ENCODE measurements at regions not wholly inside any gene's neighbourhood (a gene's known extent, or its start where the extent isn't known, plus 50 kb on each side); places are given as distances from the start of the nearest gene placed in this dataset.
"Not testable (repeated sequence)": the region's sequence is repeated elsewhere in the genome, so short reads cannot be mapped to it uniquely, and the experiment has no call there.

DNA sequence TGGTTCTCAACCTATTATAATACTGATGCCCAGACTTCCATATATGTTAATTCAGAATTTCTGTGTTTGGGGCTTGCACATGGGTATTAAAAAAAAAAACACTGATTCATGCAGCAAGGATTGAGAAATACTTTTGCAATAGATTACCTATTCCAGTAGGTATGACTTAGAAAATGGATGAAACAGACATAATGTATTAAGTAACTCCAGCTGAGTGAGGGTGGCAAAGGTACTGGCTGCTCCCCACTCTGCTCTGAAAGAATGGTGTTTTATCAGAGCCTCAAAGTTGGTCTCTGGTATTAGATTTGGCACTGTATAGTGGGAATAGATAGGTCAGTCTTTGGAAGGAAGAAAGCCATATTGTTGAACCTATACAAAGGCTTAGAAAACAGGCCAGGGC, 234.3 kb upstream of the FOLH1 start:
- TF ChIP-seq ZNF274 (IDR thresholded peaks at IDR 0.05; ENCODE audit: low read depth, low read length) (no peak), YY1 (IDR thresholded peaks at IDR 0.05; ENCODE audit: insufficient read depth, insufficient read length) (no peak), SUZ12 (IDR thresholded peaks at IDR 0.05; ENCODE audit: extremely low read depth, insufficient read depth, insufficient read length) (no peak)
- DNase-seq (ENCODE audit: low read depth, low spot score) = no peak
- Histone ChIP-seq H3K4me3 (ENCODE audit: insufficient read length, low read depth) (no peak overlapping the region), H3K9ac (ENCODE audit: insufficient read length, low read depth) (no peak overlapping the region), H3K36me3 (ENCODE audit: insufficient read depth, insufficient read length, low read length) (no peaks in the 10 kb centered on the region), H3K4me1 (ENCODE audit: insufficient read depth, insufficient read length) (no peaks in the 10 kb centered on the region), H3K9me3 (ENCODE audit: insufficient read depth, low read length) (no peaks in the 10 kb centered on the region), H3K27me3 (ENCODE audit: insufficient read depth, insufficient read length) (no peaks in the 10 kb centered on the region)

GRCh38 chr11:49439901-49440300, 231.5 kb upstream of the FOLH1 start:
- not testable (repeated sequence) for H3K27me3 ChIP-seq (ENCODE audit: insufficient read depth, insufficient read length); H3K4me1 ChIP-seq (ENCODE audit: insufficient read depth, insufficient read length); H3K4me3 ChIP-seq (ENCODE audit: insufficient read length, low read depth); H3K36me3 ChIP-seq (ENCODE audit: insufficient read depth, insufficient read length, low read length); DNase-seq (ENCODE audit: low read depth, low spot score); H3K9ac ChIP-seq (ENCODE audit: insufficient read length, low read depth); H3K9me3 ChIP-seq (ENCODE audit: insufficient read depth, low read length)

DNA sequence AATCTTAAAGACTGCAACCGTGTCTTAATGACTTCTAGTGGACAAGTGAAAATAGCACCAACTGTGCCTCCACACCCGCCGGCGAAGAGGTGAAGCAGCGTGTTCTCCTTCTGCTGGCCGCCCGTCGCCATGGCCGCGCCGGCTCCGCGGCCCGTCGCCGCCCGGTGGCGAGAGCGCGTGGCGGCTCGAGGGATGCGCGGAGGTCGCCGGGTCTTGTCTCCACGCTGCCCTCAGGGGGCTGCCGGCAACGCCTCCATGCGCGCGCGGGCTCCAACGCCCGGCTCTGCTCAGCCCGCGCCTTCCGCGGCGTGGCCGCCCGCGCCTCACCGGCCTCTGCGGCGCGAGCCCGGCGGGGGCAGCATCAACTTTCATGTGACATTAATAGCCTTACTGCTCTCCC, 225.9 kb upstream of the FOLH1 start:
- H3K9ac ChIP-seq (ENCODE audit: insufficient read length, low read depth); H3K27me3 ChIP-seq (ENCODE audit: insufficient read depth, insufficient read length); DNase-seq (ENCODE audit: low read depth, low spot score); H3K36me3 ChIP-seq (ENCODE audit: insufficient read depth, insufficient read length, low read length); H3K4me3 ChIP-seq (ENCODE audit: insufficient read length, low read depth); H3K4me1 ChIP-seq (ENCODE audit: insufficient read depth, insufficient read length); H3K9me3 ChIP-seq (ENCODE audit: insufficient read depth, low read length): not testable (repeated sequence)

DNA sequence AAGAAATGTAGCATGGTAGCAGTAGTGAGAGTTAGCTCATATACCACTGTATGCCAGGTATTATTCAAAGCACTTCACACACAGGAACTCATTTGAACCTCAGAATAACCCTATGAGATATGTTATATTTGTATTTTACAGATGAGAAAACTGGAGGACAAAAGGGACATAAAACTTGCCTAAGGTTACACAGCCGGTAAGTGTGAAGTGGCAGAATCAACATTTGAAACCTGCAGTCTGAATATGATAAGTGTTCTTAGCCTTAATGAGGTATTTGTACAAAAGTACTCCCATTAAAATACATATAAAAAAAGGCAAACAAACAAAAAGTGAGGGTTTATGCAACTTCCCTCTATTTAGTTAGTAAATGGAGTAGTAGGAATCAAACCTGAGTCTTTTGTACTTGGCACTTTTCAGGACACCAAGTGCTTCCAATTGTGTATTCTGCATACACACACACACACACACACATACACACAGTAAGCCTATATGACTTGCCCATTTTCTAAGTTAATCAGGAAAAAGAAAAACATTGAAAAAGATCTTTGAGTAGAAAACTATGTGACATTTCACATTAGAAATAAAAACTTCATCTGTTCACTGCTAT, 223.9 kb upstream of the FOLH1 start:
- H3K9ac ChIP-seq (ENCODE audit: insufficient read length, low read depth) = no peak overlapping the region
- no peak overlapping the region for H3K4me3 ChIP-seq (ENCODE audit: insufficient read length, low read depth)
- no peaks in the 10 kb centered on the region for H3K36me3 ChIP-seq (ENCODE audit: insufficient read depth, insufficient read length, low read length)
- no peaks in the 10 kb centered on the region for H3K4me1 ChIP-seq (ENCODE audit: insufficient read depth, insufficient read length)
- H3K27me3 ChIP-seq (ENCODE audit: insufficient read depth, insufficient read length) = no peaks in the 10 kb centered on the region
- no peak for DNase-seq (ENCODE audit: low read depth, low spot score)
- TF ChIP-seq SUZ12 (IDR thresholded peaks at IDR 0.05; ENCODE audit: extremely low read depth, insufficient read depth, insufficient read length) (no peak), YY1 (IDR thresholded peaks at IDR 0.05; ENCODE audit: insufficient read depth, insufficient read length) (no peak), ZNF274 (IDR thresholded peaks at IDR 0.05; ENCODE audit: low read depth, low read length) (no peak)
- H3K9me3 ChIP-seq (ENCODE audit: insufficient read depth, low read length) = 0 out of 2 replicates have a peak, but pooled peaks cover 4% of the 10 kb centered on the region

- TF ChIP-seq SUZ12 (IDR thresholded peaks at IDR 0.05; ENCODE audit: extremely low read depth, insufficient read depth, insufficient read length) = no peak
- no peak for TF ChIP-seq ZNF274 (IDR thresholded peaks at IDR 0.05; ENCODE audit: low read depth, low read length)
- TF ChIP-seq YY1 (IDR thresholded peaks at IDR 0.05; ENCODE audit: insufficient read depth, insufficient read length) = no peak
- H3K4me1 ChIP-seq (ENCODE audit: insufficient read depth, insufficient read length) = no peaks in the 10 kb centered on the region
- DNase-seq (ENCODE audit: low read depth, low spot score) = no peak
- H3K36me3 ChIP-seq (ENCODE audit: insufficient read depth, insufficient read length, low read length) = no peaks in the 10 kb centered on the region
- H3K4me3 ChIP-seq (ENCODE audit: insufficient read length, low read depth) = no peak overlapping the region
- H3K9me3 ChIP-seq (ENCODE audit: insufficient read depth, low read length) = 0 out of 2 replicates have a peak, but pooled peaks cover 4% of the 10 kb centered on the region
- no peaks in the 10 kb centered on the region for H3K27me3 ChIP-seq (ENCODE audit: insufficient read depth, insufficient read length)
- H3K9ac ChIP-seq (ENCODE audit: insufficient read length, low read depth) = no peak overlapping the region
Observed at GRCh38 chr11:49424136-49424535, 215.7 kb upstream of the FOLH1 start.

DNA sequence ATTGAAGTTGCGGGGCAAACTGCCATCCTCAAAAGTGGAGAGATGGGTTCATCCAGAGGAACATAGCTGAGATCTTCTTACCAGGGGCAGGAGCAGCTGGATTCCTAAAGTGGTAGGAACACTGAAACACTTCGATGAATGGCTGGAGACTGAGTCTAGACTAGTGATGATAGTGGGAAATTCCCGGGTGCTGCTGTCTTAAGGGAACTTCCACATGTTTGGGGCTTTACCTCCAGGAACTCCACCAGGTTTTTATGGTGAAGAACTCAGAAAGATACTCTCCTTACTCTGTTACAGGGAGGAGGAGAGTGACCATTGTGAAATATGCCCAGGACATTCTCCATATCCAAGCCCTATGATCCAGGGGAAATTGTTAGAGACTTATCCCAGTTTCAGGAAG, 210.5 kb upstream of the FOLH1 start:
- DNase-seq (ENCODE audit: low read depth, low spot score); H3K27me3 ChIP-seq (ENCODE audit: insufficient read depth, insufficient read length); H3K9me3 ChIP-seq (ENCODE audit: insufficient read depth, low read length); H3K4me1 ChIP-seq (ENCODE audit: insufficient read depth, insufficient read length); H3K9ac ChIP-seq (ENCODE audit: insufficient read length, low read depth); H3K4me3 ChIP-seq (ENCODE audit: insufficient read length, low read depth); H3K36me3 ChIP-seq (ENCODE audit: insufficient read depth, insufficient read length, low read length): not testable (repeated sequence)

- no peak for TF ChIP-seq YY1 (IDR thresholded peaks at IDR 0.05; ENCODE audit: insufficient read depth, insufficient read length)
- TF ChIP-seq SUZ12 (IDR thresholded peaks at IDR 0.05; ENCODE audit: extremely low read depth, insufficient read depth, insufficient read length) = no peak
- TF ChIP-seq ZNF274 (IDR thresholded peaks at IDR 0.05; ENCODE audit: low read depth, low read length) = no peak
- H3K4me1 ChIP-seq (ENCODE audit: insufficient read depth, insufficient read length) = no peaks in the 10 kb centered on the region
- DNase-seq (ENCODE audit: low read depth, low spot score) = no peak
- no peak overlapping the region for H3K9ac ChIP-seq (ENCODE audit: insufficient read length, low read depth)
- no peaks in the 10 kb centered on the region for H3K27me3 ChIP-seq (ENCODE audit: insufficient read depth, insufficient read length)
- no peaks in the 10 kb centered on the region for H3K9me3 ChIP-seq (ENCODE audit: insufficient read depth, low read length)
- no peaks in the 10 kb centered on the region for H3K36me3 ChIP-seq (ENCODE audit: insufficient read depth, insufficient read length, low read length)
- no peak overlapping the region for H3K4me3 ChIP-seq (ENCODE audit: insufficient read length, low read depth)
Observed at GRCh38 chr11:49405743-49406142, 197.3 kb upstream of the FOLH1 start.

DNA sequence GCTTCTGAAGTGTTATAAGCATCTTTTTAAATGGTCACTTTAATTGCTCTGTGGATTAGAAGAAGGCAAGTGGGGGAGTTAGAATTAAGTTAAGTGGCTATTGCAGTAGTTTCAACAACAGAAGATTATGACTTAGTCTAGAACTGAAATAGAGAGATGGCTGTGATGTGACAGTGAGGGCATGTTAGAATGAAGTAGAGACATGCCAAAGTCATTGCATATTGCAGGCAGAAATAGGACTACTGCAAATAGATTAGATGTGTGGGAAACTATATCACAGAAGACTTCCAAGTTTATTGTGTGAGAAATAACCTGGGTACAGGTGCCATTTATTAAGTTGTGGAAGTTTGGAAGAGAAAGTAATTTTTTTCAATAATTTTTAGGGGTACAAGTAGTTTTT, 187.4 kb upstream of the FOLH1 start:
- H3K36me3 ChIP-seq (ENCODE audit: insufficient read depth, insufficient read length, low read length); H3K9me3 ChIP-seq (ENCODE audit: insufficient read depth, low read length); DNase-seq (ENCODE audit: low read depth, low spot score); H3K27me3 ChIP-seq (ENCODE audit: insufficient read depth, insufficient read length); H3K9ac ChIP-seq (ENCODE audit: insufficient read length, low read depth); H3K4me1 ChIP-seq (ENCODE audit: insufficient read depth, insufficient read length); H3K4me3 ChIP-seq (ENCODE audit: insufficient read length, low read depth): not testable (repeated sequence)

DNA sequence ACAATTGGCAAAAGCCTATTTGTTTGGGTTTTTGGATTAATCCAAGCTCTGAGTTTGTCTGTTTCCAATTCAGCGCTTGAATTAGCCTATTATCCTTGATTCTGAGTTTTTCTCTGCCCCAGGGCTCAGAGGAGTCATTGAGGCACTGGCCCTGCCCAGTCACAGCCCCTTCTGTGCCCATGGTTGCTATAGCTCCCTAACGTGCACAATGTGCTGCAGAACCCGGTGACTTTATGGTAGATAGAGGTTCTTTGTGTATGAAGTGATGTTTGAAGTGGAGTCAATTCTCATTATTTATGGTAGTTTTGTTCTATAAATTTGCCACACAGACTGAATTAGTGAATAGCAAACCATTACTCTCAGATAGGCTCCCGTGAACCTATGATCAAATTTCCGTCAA, 182.0 kb upstream of the FOLH1 start:
- H3K27me3 ChIP-seq (ENCODE audit: insufficient read depth, insufficient read length); H3K4me1 ChIP-seq (ENCODE audit: insufficient read depth, insufficient read length); H3K36me3 ChIP-seq (ENCODE audit: insufficient read depth, insufficient read length, low read length); H3K9me3 ChIP-seq (ENCODE audit: insufficient read depth, low read length); DNase-seq (ENCODE audit: low read depth, low spot score); H3K9ac ChIP-seq (ENCODE audit: insufficient read length, low read depth); H3K4me3 ChIP-seq (ENCODE audit: insufficient read length, low read depth): not testable (repeated sequence)

- H3K9ac ChIP-seq (ENCODE audit: insufficient read length, low read depth); H3K4me3 ChIP-seq (ENCODE audit: insufficient read length, low read depth); H3K9me3 ChIP-seq (ENCODE audit: insufficient read depth, low read length); H3K4me1 ChIP-seq (ENCODE audit: insufficient read depth, insufficient read length); DNase-seq (ENCODE audit: low read depth, low spot score); H3K27me3 ChIP-seq (ENCODE audit: insufficient read depth, insufficient read length); H3K36me3 ChIP-seq (ENCODE audit: insufficient read depth, insufficient read length, low read length): not testable (repeated sequence)
Observed at GRCh38 chr11:49389149-49389548, 180.7 kb upstream of the FOLH1 start.

DNA sequence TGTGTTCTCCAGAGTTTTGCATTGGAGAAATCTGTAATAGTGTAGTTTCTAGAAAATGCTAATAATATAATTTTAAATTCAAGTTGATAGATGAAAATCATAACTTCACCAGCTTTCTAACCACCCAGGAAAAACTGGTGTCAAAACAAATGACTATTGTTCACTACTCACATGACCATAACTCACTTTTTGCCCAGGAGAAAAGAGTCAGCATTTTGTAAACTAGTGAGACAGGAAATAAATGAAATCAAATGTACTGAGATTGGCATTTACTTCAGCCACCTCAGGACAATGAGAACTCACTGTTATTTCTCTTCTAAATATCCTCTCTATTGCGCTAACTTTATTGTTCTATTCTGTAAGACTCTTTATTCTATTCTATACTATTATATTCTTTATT, 176.0 kb upstream of the FOLH1 start:
- H3K36me3 ChIP-seq (ENCODE audit: insufficient read depth, insufficient read length, low read length); DNase-seq (ENCODE audit: low read depth, low spot score); H3K27me3 ChIP-seq (ENCODE audit: insufficient read depth, insufficient read length); H3K4me1 ChIP-seq (ENCODE audit: insufficient read depth, insufficient read length); H3K4me3 ChIP-seq (ENCODE audit: insufficient read length, low read depth); H3K9me3 ChIP-seq (ENCODE audit: insufficient read depth, low read length); H3K9ac ChIP-seq (ENCODE audit: insufficient read length, low read depth): not testable (repeated sequence)
